ENCODE measurements at regions not wholly inside any gene's neighbourhood (a gene's known extent, or its start where the extent isn't known, plus 50 kb on each side); places are given as distances from the start of the nearest gene placed in this dataset.

DNA sequence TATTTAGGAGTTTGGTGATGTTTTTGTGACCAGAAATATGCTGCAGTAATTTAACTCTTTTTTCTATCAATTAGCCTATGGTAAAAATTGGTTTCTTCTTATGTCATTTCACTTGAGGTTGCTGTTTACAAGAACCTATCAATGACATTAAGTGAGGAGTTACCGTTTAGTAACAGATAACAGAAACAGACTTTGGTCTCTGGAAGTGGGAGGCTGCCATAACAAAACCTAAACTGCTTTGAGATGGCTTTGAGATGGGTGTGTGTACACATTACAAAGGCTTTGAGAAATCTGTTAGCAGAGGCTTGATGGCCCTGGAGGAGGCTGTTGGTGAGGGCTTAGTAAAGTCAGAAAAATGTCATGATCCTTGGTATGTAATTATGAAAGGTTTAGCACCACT lies 90.0 kb downstream of the TMEM114 start:
- TF ChIP-seq CTCF (conservative IDR thresholded peaks at IDR 0.05), result no peak
- no peak for TF ChIP-seq ZFX (IDR thresholded peaks at IDR 0.05)

Data from C4-2B (cell line).